ENCODE measurements at regions not wholly inside any gene's neighbourhood (a gene's known extent, or its start where the extent isn't known, plus 50 kb on each side); places are given as distances from the start of the nearest gene placed in this dataset.

DNA sequence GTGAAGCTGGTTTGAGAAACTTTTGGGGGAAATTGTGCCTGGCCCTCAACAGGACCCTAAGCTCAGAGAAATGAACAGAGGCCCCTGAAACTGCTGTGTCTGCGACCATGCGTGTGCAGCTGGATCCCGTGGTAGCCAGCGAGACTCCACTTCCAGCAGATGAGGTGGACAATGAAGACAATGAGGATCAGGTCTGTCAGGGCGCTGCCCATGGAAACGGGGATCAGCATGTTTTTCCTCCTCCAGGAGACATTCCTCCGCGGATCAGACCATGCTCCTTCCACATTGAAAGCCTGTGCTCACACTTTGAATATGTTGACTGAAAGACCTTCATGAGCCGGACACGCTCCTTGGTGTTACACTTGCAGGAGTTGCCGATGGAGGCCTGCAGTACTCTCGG is 1439.8 kb upstream of the ALCAM start:
- H3K4me3 ChIP-seq (replicated peaks; ENCODE audit: low read depth, low read length), result no peak overlapping the region
- TF ChIP-seq, protein P1, sequence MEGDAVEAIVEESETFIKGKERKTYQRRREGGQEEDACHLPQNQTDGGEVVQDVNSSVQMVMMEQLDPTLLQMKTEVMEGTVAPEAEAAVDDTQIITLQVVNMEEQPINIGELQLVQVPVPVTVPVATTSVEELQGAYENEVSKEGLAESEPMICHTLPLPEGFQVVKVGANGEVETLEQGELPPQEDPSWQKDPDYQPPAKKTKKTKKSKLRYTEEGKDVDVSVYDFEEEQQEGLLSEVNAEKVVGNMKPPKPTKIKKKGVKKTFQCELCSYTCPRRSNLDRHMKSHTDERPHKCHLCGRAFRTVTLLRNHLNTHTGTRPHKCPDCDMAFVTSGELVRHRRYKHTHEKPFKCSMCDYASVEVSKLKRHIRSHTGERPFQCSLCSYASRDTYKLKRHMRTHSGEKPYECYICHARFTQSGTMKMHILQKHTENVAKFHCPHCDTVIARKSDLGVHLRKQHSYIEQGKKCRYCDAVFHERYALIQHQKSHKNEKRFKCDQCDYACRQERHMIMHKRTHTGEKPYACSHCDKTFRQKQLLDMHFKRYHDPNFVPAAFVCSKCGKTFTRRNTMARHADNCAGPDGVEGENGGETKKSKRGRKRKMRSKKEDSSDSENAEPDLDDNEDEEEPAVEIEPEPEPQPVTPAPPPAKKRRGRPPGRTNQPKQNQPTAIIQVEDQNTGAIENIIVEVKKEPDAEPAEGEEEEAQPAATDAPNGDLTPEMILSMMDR (IDR thresholded peaks at IDR 0.05; ENCODE audit: low read depth, low read length, missing control alignments), result no peak
- no peak for DNase-seq (ENCODE audit: extremely low read depth, low read depth)

GRCh38 chr3:103927896-103928295 is 1438.8 kb upstream of the ALCAM start:
- no peak for DNase-seq (ENCODE audit: extremely low read depth, low read depth)
- TF ChIP-seq, protein P1 (IDR thresholded peaks at IDR 0.05; ENCODE audit: low read depth, low read length, missing control alignments), result no peak
- H3K4me3 ChIP-seq (replicated peaks; ENCODE audit: low read depth, low read length), result no peak overlapping the region

DNA sequence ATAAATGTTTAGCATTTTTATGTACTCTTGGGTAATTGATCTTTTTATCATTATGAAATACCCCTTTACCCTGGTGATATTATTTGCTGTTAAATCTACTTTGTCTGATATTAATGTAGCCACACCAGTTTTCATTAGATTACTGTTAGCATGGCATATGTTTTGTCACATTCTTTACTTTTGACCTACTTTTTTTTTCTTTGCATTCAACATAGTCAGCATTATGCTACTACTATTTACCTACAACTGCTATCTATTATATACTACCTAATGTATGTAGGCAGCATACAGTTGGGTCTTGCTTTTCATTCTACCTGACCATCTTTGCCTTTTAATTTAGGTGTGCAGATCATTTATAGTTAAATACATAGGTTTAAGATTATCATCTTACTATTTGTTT is 1429.6 kb upstream of the ALCAM start:
- no peak overlapping the region for H3K4me3 ChIP-seq (replicated peaks; ENCODE audit: low read depth, low read length)
- DNase-seq (ENCODE audit: extremely low read depth, low read depth), result no peak
- TF ChIP-seq, protein P1 (IDR thresholded peaks at IDR 0.05; ENCODE audit: low read depth, low read length, missing control alignments), result no peak

GRCh38 chr3:103947062-103947461 is 1419.6 kb upstream of the ALCAM start:
- no peak overlapping the region for H3K4me3 ChIP-seq (replicated peaks; ENCODE audit: low read depth, low read length)
- TF ChIP-seq, protein P1 (IDR thresholded peaks at IDR 0.05; ENCODE audit: low read depth, low read length, missing control alignments), result no peak
- DNase-seq (ENCODE audit: extremely low read depth, low read depth), result no peak

DNA sequence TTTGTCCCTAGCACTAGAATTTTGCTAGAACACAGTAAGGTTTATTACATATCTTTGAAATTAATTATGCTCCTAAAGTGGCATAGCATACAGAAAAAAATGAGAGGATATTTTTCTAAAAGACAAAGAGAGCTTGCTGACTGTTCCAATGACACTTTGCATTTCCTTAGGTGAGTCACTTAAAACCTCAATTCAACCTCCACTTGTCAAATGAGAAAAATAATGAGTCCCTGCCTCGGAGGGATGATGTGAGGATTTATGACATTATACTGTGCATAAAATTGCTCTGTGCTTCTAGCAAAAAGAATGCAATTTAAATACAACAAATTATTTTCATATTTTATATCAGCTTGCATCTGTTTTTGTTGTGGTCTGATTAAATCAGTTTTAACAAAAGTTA is 1417.0 kb upstream of the ALCAM start:
- DNase-seq (ENCODE audit: extremely low read depth, low read depth), result no peak
- H3K4me3 ChIP-seq (replicated peaks; ENCODE audit: low read depth, low read length), result no peak overlapping the region
- TF ChIP-seq, protein P1 (IDR thresholded peaks at IDR 0.05; ENCODE audit: low read depth, low read length, missing control alignments), result no peak

DNA sequence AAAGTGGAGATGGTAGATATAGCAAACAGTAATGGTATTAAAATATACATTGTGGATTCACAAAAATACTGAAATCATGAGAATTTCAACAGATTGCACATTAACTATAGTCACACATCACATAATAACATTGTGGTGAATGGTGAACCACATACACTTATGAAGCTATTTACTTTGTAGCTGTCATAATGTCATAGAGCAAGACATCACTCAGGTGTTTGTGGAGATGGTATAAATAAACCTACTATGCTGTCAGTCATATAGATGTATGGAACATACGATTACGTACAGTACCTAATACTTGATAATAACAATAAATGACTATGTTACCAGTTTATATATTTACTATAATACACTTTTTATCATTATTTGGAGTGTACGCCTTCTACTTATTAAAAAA is 1416.0 kb upstream of the ALCAM start:
- DNase-seq (ENCODE audit: extremely low read depth, low read depth), result no peak
- no peak overlapping the region for H3K4me3 ChIP-seq (replicated peaks; ENCODE audit: low read depth, low read length)
- TF ChIP-seq, protein P1 (IDR thresholded peaks at IDR 0.05; ENCODE audit: low read depth, low read length, missing control alignments), result no peak

GRCh38 chr3:103953796-103954195 is 1412.9 kb upstream of the ALCAM start:
- DNase-seq (ENCODE audit: extremely low read depth, low read depth), result no peak
- no peak overlapping the region for H3K4me3 ChIP-seq (replicated peaks; ENCODE audit: low read depth, low read length)
- TF ChIP-seq, protein P1 (IDR thresholded peaks at IDR 0.05; ENCODE audit: low read depth, low read length, missing control alignments), result no peak

Data from HFF-Myc (cell line).